NT2/D1 (cell line): ENCODE measurements at regions not wholly inside any gene's neighbourhood (a gene's known extent, or its start where the extent isn't known, plus 50 kb on each side); places are given as distances from the start of the nearest gene placed in this dataset.
"Not testable (repeated sequence)": the region's sequence is repeated elsewhere in the genome, so short reads cannot be mapped to it uniquely, and the experiment has no call there.

ENCODE experiments used
- DNase-seq: peaks from one replicate; pipeline ENCODE4 v3.0.0-alpha.2; 2011; ENCODE audit warnings: low read depth, low spot score
- H3K27me3 ChIP-seq: 2 replicates; pipeline ENCODE4 v1.6.0; 2011; ENCODE audit warnings: mild to moderate bottlenecking; ENCODE audit not compliant: insufficient read length, insufficient read depth
- H3K36me3 ChIP-seq: 2 replicates; pipeline ENCODE4 v1.6.1; 2011; ENCODE audit warnings: mild to moderate bottlenecking, low read length, mixed read lengths; ENCODE audit not compliant: insufficient read depth, insufficient read length
- H3K4me1 ChIP-seq: 2 replicates; pipeline ENCODE4 v1.5.1; 2011; ENCODE audit not compliant: insufficient read depth, insufficient read length
- H3K4me3 ChIP-seq: 2 replicates; pipeline ENCODE4 v1.5.1; 2011; ENCODE audit warnings: low read depth; ENCODE audit not compliant: insufficient read length
- H3K9ac ChIP-seq: 2 replicates; pipeline ENCODE4 v1.6.0; 2011; ENCODE audit warnings: low read depth; ENCODE audit not compliant: insufficient read length
- H3K9me3 ChIP-seq: 2 replicates; pipeline ENCODE4 v1.5.1; 2011; ENCODE audit warnings: mild to moderate bottlenecking, low read length; ENCODE audit not compliant: insufficient read depth
- SUZ12 ChIP-seq: IDR thresholded peaks from 2 replicates; pipeline ENCODE4 v1.6.1; 2011; ENCODE audit not compliant: insufficient read length, insufficient read depth; ENCODE audit errors: extremely low read depth
- YY1 ChIP-seq: IDR thresholded peaks from 2 replicates; pipeline ENCODE4 v1.6.1; 2011; ENCODE audit not compliant: insufficient read length, insufficient read depth
- ZNF274 ChIP-seq: IDR thresholded peaks from 2 replicates; pipeline ENCODE4 v1.6.1; 2011; ENCODE audit warnings: mild to moderate bottlenecking, low read depth, low read length

- DNase-seq = no peak
- Histone ChIP-seq H3K27me3 (no peaks in the 10 kb centered on the region), H3K9me3 (no peaks in the 10 kb centered on the region), H3K4me3 (no peak overlapping the region), H3K9ac (no peak overlapping the region), H3K36me3 (no peaks in the 10 kb centered on the region), H3K4me1 (no peaks in the 10 kb centered on the region)
- TF ChIP-seq SUZ12 (no peak), YY1 (no peak), ZNF274 (no peak)
Measured at GRCh38 chr13:84812078-84812477, 929.8 kb upstream of the SLITRK1 start.

GRCh38 chr13:84810781-84811180, 928.5 kb upstream of the SLITRK1 start:
- H3K4me3 ChIP-seq = no peak overlapping the region
- no peak overlapping the region for H3K9ac ChIP-seq
- no peaks in the 10 kb centered on the region for H3K4me1 ChIP-seq
- H3K36me3 ChIP-seq = no peaks in the 10 kb centered on the region
- DNase-seq = peak; percentile 44
- TF ChIP-seq SUZ12 = no peak
- TF ChIP-seq YY1 = no peak
- no peak for TF ChIP-seq ZNF274
- no peaks in the 10 kb centered on the region for H3K27me3 ChIP-seq
- no peaks in the 10 kb centered on the region for H3K9me3 ChIP-seq

- Histone ChIP-seq H3K36me3 (no peaks in the 10 kb centered on the region), H3K4me3 (no peak overlapping the region), H3K9me3 (no peaks in the 10 kb centered on the region), H3K9ac (no peak overlapping the region), H3K27me3 (no peaks in the 10 kb centered on the region), H3K4me1 (no peaks in the 10 kb centered on the region)
- TF ChIP-seq YY1 (no peak), ZNF274 (no peak), SUZ12 (no peak)
- no peak for DNase-seq
Measured at GRCh38 chr13:84802073-84802472, 919.8 kb upstream of the SLITRK1 start.

- Histone ChIP-seq H3K9me3 (peaks cover 9% of the 10 kb centered on the region; the same call in 1 of the 2 replicates), H3K4me3 (no peak overlapping the region), H3K27me3 (no peaks in the 10 kb centered on the region), H3K36me3 (no peaks in the 10 kb centered on the region), H3K4me1 (no peaks in the 10 kb centered on the region), H3K9ac (no peak overlapping the region)
- TF ChIP-seq YY1 (no peak), SUZ12 (no peak), ZNF274 (no peak)
- no peak for DNase-seq
Measured at GRCh38 chr13:84784443-84785153, 902.3 kb upstream of the SLITRK1 start.

- H3K4me3 ChIP-seq = no peak overlapping the region
- H3K36me3 ChIP-seq = no peaks in the 10 kb centered on the region
- no peaks in the 10 kb centered on the region for H3K4me1 ChIP-seq
- H3K27me3 ChIP-seq = no peaks in the 10 kb centered on the region
- DNase-seq = no peak
- no peak for TF ChIP-seq ZNF274
- TF ChIP-seq YY1 = no peak
- TF ChIP-seq SUZ12 = no peak
- H3K9me3 ChIP-seq = no peaks in the 10 kb centered on the region
- H3K9ac ChIP-seq = no peak overlapping the region
Measured at GRCh38 chr13:84777316-84777715, 895.0 kb upstream of the SLITRK1 start.

GRCh38 chr13:84776593-84776992, 894.3 kb upstream of the SLITRK1 start:
- Histone ChIP-seq H3K4me3 (no peak overlapping the region), H3K9me3 (no peaks in the 10 kb centered on the region), H3K4me1 (no peaks in the 10 kb centered on the region), H3K27me3 (no peaks in the 10 kb centered on the region), H3K36me3 (no peaks in the 10 kb centered on the region), H3K9ac (no peak overlapping the region)
- no peak for TF ChIP-seq SUZ12
- no peak for TF ChIP-seq YY1
- no peak for TF ChIP-seq ZNF274
- DNase-seq = no peak

- H3K4me3 ChIP-seq, H3K4me1 ChIP-seq, H3K36me3 ChIP-seq, H3K27me3 ChIP-seq, H3K9me3 ChIP-seq, H3K9ac ChIP-seq, DNase-seq: not testable (repeated sequence)
Measured at GRCh38 chr13:84775920-84776319, 893.6 kb upstream of the SLITRK1 start.

- TF ChIP-seq YY1 = no peak
Measured at GRCh38 chr13:84774111-84774510, 891.8 kb upstream of the SLITRK1 start.

More at GRCh38 chr13:84774111-84774510, 891.8 kb upstream of the SLITRK1 start:
- H3K9ac ChIP-seq = no peak overlapping the region
- no peaks in the 10 kb centered on the region for H3K27me3 ChIP-seq
- H3K4me3 ChIP-seq = no peak overlapping the region
- H3K36me3 ChIP-seq = no peaks in the 10 kb centered on the region
- no peaks in the 10 kb centered on the region for H3K9me3 ChIP-seq
- no peak for DNase-seq
- H3K4me1 ChIP-seq = no peaks in the 10 kb centered on the region
